Esophagus muscularis mucosa (tissue), 4 donors: ENCODE measurements at regions not wholly inside any gene's neighbourhood (a gene's known extent, or its start where the extent isn't known, plus 50 kb on each side); places are given as distances from the start of the nearest gene placed in this dataset.
A peak's percentile ranks its signal among the peaks of the same experiment; 100 is the strongest.
"Not testable (repeated sequence)": the region's sequence is repeated elsewhere in the genome, so short reads cannot be mapped to it uniquely, and the experiment has no call there.

Source experiments
- DNase-seq: peaks from one replicate; pipeline ENCODE4 v3.0.0-alpha.2; 2017; ENCODE audit errors: extremely low spot score
- H3K27ac ChIP-seq, 4 donors: fragments of 200-600 bp; sonication (generic); replicated peaks in 1 of 4; 1 replicate in 3 of 4; 2 replicates in 1 of 4; pipeline ENCODE4 v1.5.1; 2016 to 2019; ENCODE audit warnings: mild to moderate bottlenecking in 1 of 4
- H3K27me3 ChIP-seq, 4 donors: fragments of 200-600 bp; sonication (generic); one replicate each; pipeline versions ENCODE4 v1.5.1 to v1.6.0; 2016 to 2019
- H3K36me3 ChIP-seq, 4 donors: fragments of 200-600 bp; sonication (generic); one replicate each; pipeline ENCODE4 v1.5.1; 2016 to 2019
- H3K4me1 ChIP-seq, 4 donors: fragments of 200-600 bp; sonication (generic); one replicate each; pipeline ENCODE4 v1.5.1; 2016 to 2019
- H3K4me3 ChIP-seq, 4 donors: fragments of 200-600 bp; sonication (generic); 1 replicate in 2 of 4; 2 replicates in 2 of 4; pipeline ENCODE4 v1.5.1; 2016 to 2019; ENCODE audit warnings: mild to moderate bottlenecking in 4 of 4, moderate library complexity in 1 of 4
- H3K9me3 ChIP-seq, 4 donors: fragments of 200-600 bp; sonication (generic); 1 replicate in 3 of 4; 2 replicates in 1 of 4; pipeline ENCODE4 v1.5.1; 2016 to 2019
- EP300 ChIP-seq: sonication (generic); formaldehyde crosslinking; IDR thresholded peaks from one replicate; pipeline ENCODE4 v1.6.1; 2017; ENCODE audit warnings: antibody characterized with exemption
- POLR2A ChIP-seq: fragments of 450-650 bp; IDR thresholded peaks from one replicate; pipeline ENCODE4 v1.6.1; 2017; ENCODE audit warnings: antibody characterized with exemption, moderate library complexity, mild to moderate bottlenecking, low read depth
- POLR2AphosphoS5 ChIP-seq, 2 donors: sonication (generic); formaldehyde crosslinking; IDR thresholded peaks; one replicate each; pipeline ENCODE4 v1.6.1; 2017; ENCODE audit warnings: antibody characterized with exemption in 2 of 2
- WGBS: methylation state at CpG from one replicate; pipeline ENCODE4 v1.1.5; 2018; 5-methylcytosine and 5-hydroxymethylcytosine counted together
- intact Hi-C: fragments of 100-400 bp; cut with DNase I; formaldehyde crosslinking; loops from one replicate; pipeline ENCODE4 v1.15.1; 2023
- TF ChIP-seq, protein P1 (sequence below), 3 experiments: fragments of 200-600 bp in 2 of 3; fragments of 450-650 bp in 1 of 3; sonication (generic) in 2 of 3; IDR thresholded peaks; one replicate each; pipeline ENCODE4 v1.5.1; 2017 to 2019; ENCODE audit warnings: antibody characterized with exemption in 3 of 3, mild to moderate bottlenecking in 2 of 3, moderate library complexity in 1 of 3

DNA sequence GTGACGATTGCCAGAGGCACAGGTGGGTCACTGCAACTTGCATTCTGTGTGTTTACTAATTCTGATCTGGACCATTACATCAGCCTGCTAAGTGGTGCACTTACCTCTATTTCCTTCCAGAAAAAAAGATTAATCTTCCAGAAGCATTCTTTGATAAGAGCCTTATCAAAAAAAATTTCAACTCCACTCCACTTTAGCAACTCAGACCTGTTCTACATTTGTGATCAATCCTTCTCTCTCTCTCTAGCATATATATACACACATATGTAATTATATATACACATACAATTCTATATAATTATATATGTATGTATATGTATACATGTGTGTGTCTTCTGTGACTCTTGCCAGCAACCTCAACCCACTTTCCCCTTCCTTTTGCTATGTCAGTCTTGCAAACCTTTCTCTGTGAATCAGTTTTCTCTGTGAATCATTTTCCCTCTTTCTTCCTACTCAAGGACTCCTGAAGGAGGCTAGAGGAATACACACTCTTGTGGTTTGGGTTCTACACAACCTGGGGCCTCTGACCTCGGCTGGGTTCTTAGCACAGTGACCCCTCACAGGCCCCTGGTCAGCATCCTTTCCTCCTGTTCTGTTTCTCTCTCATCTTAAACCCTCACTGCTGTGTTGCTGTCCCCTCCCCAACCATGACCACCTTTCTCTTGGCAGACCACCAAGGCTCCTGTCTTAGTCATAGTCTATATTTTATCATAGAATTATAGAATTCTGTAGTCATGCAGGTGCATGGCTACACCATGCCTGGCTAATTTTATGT lies 130.4 kb upstream of the PELI1 start:
- DNase-seq = no peak
- TF ChIP-seq POLR2A (no peak), POLR2AphosphoS5 (IDR thresholded peaks at IDR 0.05) (no peak), EP300 (no peak)
- TF ChIP-seq, protein P1, sequence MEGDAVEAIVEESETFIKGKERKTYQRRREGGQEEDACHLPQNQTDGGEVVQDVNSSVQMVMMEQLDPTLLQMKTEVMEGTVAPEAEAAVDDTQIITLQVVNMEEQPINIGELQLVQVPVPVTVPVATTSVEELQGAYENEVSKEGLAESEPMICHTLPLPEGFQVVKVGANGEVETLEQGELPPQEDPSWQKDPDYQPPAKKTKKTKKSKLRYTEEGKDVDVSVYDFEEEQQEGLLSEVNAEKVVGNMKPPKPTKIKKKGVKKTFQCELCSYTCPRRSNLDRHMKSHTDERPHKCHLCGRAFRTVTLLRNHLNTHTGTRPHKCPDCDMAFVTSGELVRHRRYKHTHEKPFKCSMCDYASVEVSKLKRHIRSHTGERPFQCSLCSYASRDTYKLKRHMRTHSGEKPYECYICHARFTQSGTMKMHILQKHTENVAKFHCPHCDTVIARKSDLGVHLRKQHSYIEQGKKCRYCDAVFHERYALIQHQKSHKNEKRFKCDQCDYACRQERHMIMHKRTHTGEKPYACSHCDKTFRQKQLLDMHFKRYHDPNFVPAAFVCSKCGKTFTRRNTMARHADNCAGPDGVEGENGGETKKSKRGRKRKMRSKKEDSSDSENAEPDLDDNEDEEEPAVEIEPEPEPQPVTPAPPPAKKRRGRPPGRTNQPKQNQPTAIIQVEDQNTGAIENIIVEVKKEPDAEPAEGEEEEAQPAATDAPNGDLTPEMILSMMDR (IDR thresholded peaks at IDR 0.05) = no peak
- Histone ChIP-seq H3K36me3 (no peaks in the 10 kb centered on the region), H3K27me3 (no peaks in the 10 kb centered on the region), H3K27ac (peak overlapping the region; percentile 63 to 79 (median 74)), H3K4me3 (no peak overlapping the region), H3K4me1 (peaks cover 21 to 34% (median 27%) of the 10 kb centered on the region in 4 donors), H3K9me3 (no peaks in the 10 kb centered on the region)
- 79% methylated on average over 2 of the region's 2 CpGs for WGBS
- intact Hi-C loops = loop anchor here (5.0 kb wide), 1 partner anchor 47 kb away; no protein-coding TSS in a partner anchor

DNA sequence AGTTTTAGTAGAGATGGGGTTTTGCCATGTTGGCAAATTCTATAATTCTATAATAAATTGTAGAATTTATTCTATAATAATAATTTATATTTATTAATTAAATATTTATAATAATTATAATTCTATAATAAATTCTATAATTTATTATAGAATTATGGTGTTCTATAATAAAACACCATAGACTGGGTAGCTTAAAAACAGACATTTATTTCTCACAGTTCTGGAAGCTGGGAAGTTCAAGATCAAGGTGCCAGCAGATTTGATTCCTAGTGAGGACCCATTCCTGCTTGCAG lies 130.9 kb upstream of the PELI1 start:
- Histone ChIP-seq H3K9me3 (no peaks in the 10 kb centered on the region), H3K4me3 (no peak overlapping the region), H3K27ac (no peak overlapping the region), H3K36me3 (no peaks in the 10 kb centered on the region), H3K27me3 (no peaks in the 10 kb centered on the region), H3K4me1 (peaks cover 21 to 34% (median 27%) of the 10 kb centered on the region in 4 donors)
- intact Hi-C loops = no loop called here
- DNase-seq = no peak
- TF ChIP-seq POLR2AphosphoS5 (IDR thresholded peaks at IDR 0.05) (no peak), EP300 (no peak), POLR2A (no peak)
- TF ChIP-seq, protein P1 (IDR thresholded peaks at IDR 0.05) = no peak

GRCh38 chr2:64276417-64277095 lies 132.3 kb upstream of the PELI1 start:
- Histone ChIP-seq H3K27me3 (no peaks in the 10 kb centered on the region), H3K36me3 (no peaks in the 10 kb centered on the region), H3K27ac (peak overlapping the region in 1 of 4 donors; percentile 5), H3K9me3 (no peaks in the 10 kb centered on the region), H3K4me1 (peaks cover 21 to 34% (median 27%) of the 10 kb centered on the region in 4 donors), H3K4me3 (no peak overlapping the region)
- 88% methylated on average over 3 of the region's 3 CpGs for WGBS
- no peak for DNase-seq
- TF ChIP-seq, protein P1 (IDR thresholded peaks at IDR 0.05) = no peak
- TF ChIP-seq EP300 = no peak
- intact Hi-C loops = no loop called here

DNA sequence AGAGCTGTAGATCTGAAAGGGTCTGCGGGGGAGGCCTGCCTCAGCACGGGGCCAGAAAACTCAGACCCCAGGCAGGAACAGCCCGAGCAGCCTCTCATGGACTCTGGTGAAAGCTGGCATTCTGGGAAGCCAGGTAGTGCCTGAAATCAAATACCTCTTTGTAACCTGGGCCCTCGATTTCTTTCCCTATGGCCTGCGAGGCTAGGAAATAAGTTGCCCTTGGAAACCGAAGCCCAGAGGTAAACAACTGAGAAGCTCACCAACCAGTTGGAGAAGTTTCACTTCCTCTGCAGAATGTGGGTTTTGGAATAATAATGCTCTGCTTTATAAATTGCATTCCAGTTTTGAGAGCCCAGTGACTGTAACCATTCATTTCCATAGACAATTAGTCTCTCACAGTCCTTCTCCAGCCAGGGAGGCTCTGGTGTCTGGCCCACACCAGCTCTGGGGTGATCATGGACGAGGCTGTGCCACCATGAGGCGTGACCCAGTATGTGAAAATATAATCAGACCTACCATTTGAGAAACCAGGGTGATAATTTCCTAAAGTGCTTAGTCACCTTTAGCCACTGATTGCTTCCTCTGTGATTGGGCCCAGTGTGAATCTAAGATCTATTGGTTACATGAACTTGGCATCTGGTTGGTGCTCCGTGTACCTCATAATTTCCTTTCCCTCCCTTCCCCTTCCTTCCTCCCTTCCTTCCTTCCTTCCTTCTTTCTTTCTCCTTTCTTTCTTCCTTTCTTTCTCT lies 133.1 kb upstream of the PELI1 start:
- WGBS = 83% methylated on average over 9 of the region's 9 CpGs
- H3K9me3 ChIP-seq = no peaks in the 10 kb centered on the region
- no peak overlapping the region for H3K4me3 ChIP-seq
- H3K27ac ChIP-seq = peak overlapping the region in 2 of 4 donors; percentile 7 to 23
- H3K4me1 ChIP-seq = peaks cover 21 to 34% (median 27%) of the 10 kb centered on the region in 4 donors
- no peaks in the 10 kb centered on the region for H3K27me3 ChIP-seq
- TF ChIP-seq, protein P1 (IDR thresholded peaks at IDR 0.05) = no peak
- no peak for TF ChIP-seq POLR2A
- no peak for TF ChIP-seq EP300
- no peak for TF ChIP-seq POLR2AphosphoS5 (IDR thresholded peaks at IDR 0.05)
- intact Hi-C loops = no loop called here
- no peaks in the 10 kb centered on the region for H3K36me3 ChIP-seq
- peak; percentile 82 for DNase-seq

DNA sequence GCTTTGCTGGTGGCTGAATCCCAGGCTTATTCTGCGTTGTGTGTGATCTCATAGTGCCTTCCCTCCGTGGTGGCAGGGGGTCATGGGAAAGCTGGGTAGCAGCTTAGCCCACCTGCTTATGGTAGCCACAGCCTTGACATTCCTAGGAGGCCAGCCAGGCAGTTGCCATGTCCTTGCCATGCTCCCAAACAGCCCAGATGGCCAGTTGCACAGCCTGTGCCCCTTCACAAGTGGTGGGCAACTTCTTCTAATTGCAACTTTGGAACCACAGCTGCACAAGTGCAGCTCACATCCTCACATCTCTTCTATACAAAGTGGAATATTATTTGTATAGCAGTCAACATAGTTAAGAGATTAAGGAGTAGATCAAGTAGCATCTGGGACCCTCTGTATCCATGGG lies 136.6 kb upstream of the PELI1 start:
- H3K4me3 ChIP-seq, H3K27ac ChIP-seq, H3K9me3 ChIP-seq, H3K27me3 ChIP-seq, DNase-seq, intact Hi-C loops, H3K36me3 ChIP-seq: not testable (repeated sequence)
- 92% methylated on average over 2 of the region's 2 CpGs for WGBS
- H3K4me1 ChIP-seq = peaks cover 7 to 37% (median 26%) of the 10 kb centered on the region in 4 donors
